Esophagus squamous epithelium (tissue), 4 donors: ENCODE measurements at regions not wholly inside any gene's neighbourhood (a gene's known extent, or its start where the extent isn't known, plus 50 kb on each side); places are given as distances from the start of the nearest gene placed in this dataset.

Source experiments
- CTCF ChIP-seq, 6 experiments: fragments of 450-650 bp in 4 of 6; fragments of 200-600 bp in 2 of 6; sonication (generic) in 2 of 6; IDR thresholded peaks; one replicate each; pipeline ENCODE4 v1.5.1; 2016 to 2019; ENCODE audit warnings: antibody characterized with exemption in 6 of 6, mild to moderate bottlenecking in 4 of 6, moderate library complexity in 4 of 6
- POLR2A ChIP-seq, 4 donors: fragments of 450-650 bp; IDR thresholded peaks; one replicate each; pipeline ENCODE4 v1.6.1; 2017; ENCODE audit warnings: antibody characterized with exemption in 4 of 4, mild to moderate bottlenecking in 4 of 4, moderate library complexity in 3 of 4

- TF ChIP-seq CTCF (IDR thresholded peaks at IDR 0.05), result no peak
- TF ChIP-seq POLR2A (IDR thresholded peaks at IDR 0.05), result no peak
Measured at GRCh38 chr13:106367361-106367971, 168.0 kb downstream of the EFNB2 start.
